Ascending aorta (tissue), 2 donors: ENCODE measurements at regions not wholly inside any gene's neighbourhood (a gene's known extent, or its start where the extent isn't known, plus 50 kb on each side); places are given as distances from the start of the nearest gene placed in this dataset.
"Not testable (repeated sequence)": the region's sequence is repeated elsewhere in the genome, so short reads cannot be mapped to it uniquely, and the experiment has no call there.

Experiments
- DNase-seq, 2 donors: peaks; one replicate each; pipeline ENCODE4 v3.0.0-alpha.2; 2019; ENCODE audit warnings: low spot score in 2 of 2
- H3K27ac ChIP-seq, 2 donors: fragments of 200-600 bp; sonication (generic); one replicate each; pipeline ENCODE4 v1.5.1; 2016 to 2017; ENCODE audit warnings: mild to moderate bottlenecking in 1 of 2
- H3K27me3 ChIP-seq: fragments of 200-600 bp; sonication (generic); one replicate; pipeline ENCODE4 v1.5.1; 2017
- H3K36me3 ChIP-seq, 2 donors: fragments of 200-600 bp; sonication (generic); one replicate each; pipeline ENCODE4 v1.5.1; 2016
- H3K4me1 ChIP-seq, 2 donors: fragments of 200-600 bp; sonication (generic); one replicate each; pipeline ENCODE4 v1.5.1; 2016 to 2017; ENCODE audit warnings: mild to moderate bottlenecking in 1 of 2
- H3K4me3 ChIP-seq, 2 donors: fragments of 200-600 bp; sonication (generic); one replicate each; pipeline ENCODE4 v1.5.1; 2016 to 2017; ENCODE audit warnings: mild to moderate bottlenecking in 1 of 2
- H3K9me3 ChIP-seq, 2 donors: fragments of 200-600 bp; sonication (generic); one replicate each; pipeline ENCODE4 v1.5.1; 2016
- CTCF ChIP-seq, 3 experiments: fragments of 200-600 bp in 2 of 3; fragments of 450-650 bp in 1 of 3; sonication (generic) in 2 of 3; IDR thresholded peaks; one replicate each; pipeline ENCODE4 v1.5.1; 2016 to 2019; ENCODE audit warnings: antibody characterized with exemption in 3 of 3, mild to moderate bottlenecking in 1 of 3, moderate library complexity in 1 of 3
- intact Hi-C: fragments of 100-400 bp; cut with DNase I; formaldehyde crosslinking; loops from one replicate; pipeline ENCODE4 v1.15.1; 2023

- DNase-seq, result no peak
- Histone ChIP-seq H3K4me3 (no peak overlapping the region), H3K9me3 (peaks cover 0 to 6% of the 10 kb centered on the region in 2 donors), H3K4me1 (no peaks in the 10 kb centered on the region), H3K27me3 (no peaks in the 10 kb centered on the region), H3K27ac (no peak overlapping the region), H3K36me3 (no peaks in the 10 kb centered on the region)
- intact Hi-C loops, result no loop called here
- TF ChIP-seq CTCF (IDR thresholded peaks at IDR 0.05), result no peak
Measured at GRCh38 chr4:153880983-153881382, 92.1 kb upstream of the SFRP2 start.

- Histone ChIP-seq H3K27ac (no peak overlapping the region), H3K9me3 (peaks cover 0 to 6% of the 10 kb centered on the region in 2 donors), H3K4me1 (no peaks in the 10 kb centered on the region), H3K27me3 (no peaks in the 10 kb centered on the region), H3K4me3 (no peak overlapping the region), H3K36me3 (no peaks in the 10 kb centered on the region)
- intact Hi-C loops, result no loop called here
- no peak for DNase-seq
- TF ChIP-seq CTCF (IDR thresholded peaks at IDR 0.05), result no peak
Measured at GRCh38 chr4:153877898-153878297, 89.0 kb upstream of the SFRP2 start.

GRCh38 chr4:153873741-153874140, 84.9 kb upstream of the SFRP2 start:
- TF ChIP-seq CTCF (IDR thresholded peaks at IDR 0.05), result no peak

GRCh38 chr4:153866766-153867165, 77.9 kb upstream of the SFRP2 start:
- DNase-seq, H3K4me3 ChIP-seq, H3K4me1 ChIP-seq, H3K36me3 ChIP-seq, H3K27me3 ChIP-seq, H3K27ac ChIP-seq, intact Hi-C loops: not testable (repeated sequence)
- peaks cover 8 to 15% of the 10 kb centered on the region in 2 donors for H3K9me3 ChIP-seq

More at GRCh38 chr4:153873741-153874140, 84.9 kb upstream of the SFRP2 start:
- Histone ChIP-seq H3K4me3 (no peak overlapping the region), H3K27me3 (no peaks in the 10 kb centered on the region), H3K9me3 (no peaks in the 10 kb centered on the region), H3K27ac (no peak overlapping the region), H3K36me3 (no peaks in the 10 kb centered on the region), H3K4me1 (no peaks in the 10 kb centered on the region)
- intact Hi-C loops, result no loop called here
- no peak for DNase-seq

- DNase-seq, result no peak
- intact Hi-C loops, result no loop called here
- no peak for TF ChIP-seq CTCF (IDR thresholded peaks at IDR 0.05)
Measured at GRCh38 chr4:153852501-153852900, 63.6 kb upstream of the SFRP2 start.

GRCh38 chr4:153850533-153851280, 61.8 kb upstream of the SFRP2 start:
- Histone ChIP-seq H3K27me3 (no peaks in the 10 kb centered on the region), H3K36me3 (no peaks in the 10 kb centered on the region), H3K4me3 (no peak overlapping the region), H3K4me1 (no peaks in the 10 kb centered on the region), H3K27ac (no peak overlapping the region), H3K9me3 (no peaks in the 10 kb centered on the region)
- TF ChIP-seq CTCF (IDR thresholded peaks at IDR 0.05), result no peak
- intact Hi-C loops, result no loop called here
- no peak for DNase-seq

More at GRCh38 chr4:153852501-153852900, 63.6 kb upstream of the SFRP2 start:
- Histone ChIP-seq H3K36me3 (no peaks in the 10 kb centered on the region), H3K27ac (no peak overlapping the region), H3K4me1 (no peaks in the 10 kb centered on the region), H3K27me3 (no peaks in the 10 kb centered on the region), H3K9me3 (peaks cover 0 to under 1% of the 10 kb centered on the region in 2 donors), H3K4me3 (no peak overlapping the region)
